HT-29 (cell line): ENCODE measurements at regions not wholly inside any gene's neighbourhood (a gene's known extent, or its start where the extent isn't known, plus 50 kb on each side); places are given as distances from the start of the nearest gene placed in this dataset.

Source experiments
- DNase-seq: peaks from one replicate; pipeline ENCODE4 v3.0.0-alpha.2; 2015; ENCODE audit warnings: low spot score

DNA sequence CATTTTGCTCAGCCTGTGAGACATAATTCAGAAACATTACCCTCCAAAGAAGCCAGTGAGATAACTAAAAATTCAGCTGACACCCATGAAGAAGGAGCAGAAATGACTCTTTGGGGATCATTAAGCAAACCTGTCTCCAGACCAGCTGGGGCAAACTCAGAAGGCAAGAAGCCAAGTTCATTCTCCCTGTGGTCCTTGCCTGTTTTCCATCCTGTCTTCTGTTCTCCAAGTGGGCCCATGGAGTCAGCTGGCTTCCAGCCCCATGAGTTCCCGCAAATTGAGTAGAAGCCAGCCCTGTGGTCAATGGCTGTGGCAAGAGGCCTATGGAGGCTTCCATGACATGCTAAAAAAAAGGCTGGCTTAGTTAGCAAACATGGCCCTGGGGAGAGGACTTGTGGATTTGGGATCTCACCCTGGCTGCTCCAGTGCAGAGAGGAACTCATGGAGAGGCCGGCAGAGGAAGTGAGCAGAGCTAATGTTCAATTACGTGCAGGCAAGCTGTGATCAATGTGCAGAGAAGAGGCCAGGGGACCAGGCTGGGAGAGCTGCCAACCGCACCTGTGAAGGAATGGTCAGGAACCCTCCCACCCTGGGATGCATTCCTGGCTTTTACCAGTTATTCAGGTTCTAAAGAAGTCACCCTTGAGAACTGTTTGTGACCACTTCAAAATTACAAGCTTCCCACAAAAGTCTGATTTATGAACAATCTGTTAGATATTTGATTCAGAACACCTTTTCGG, 229.1 kb downstream of the TSHZ3 start:
- no peak for DNase-seq

GRCh38 chr19:31118986-31119385, 230.2 kb downstream of the TSHZ3 start:
- DNase-seq: no peak

DNA sequence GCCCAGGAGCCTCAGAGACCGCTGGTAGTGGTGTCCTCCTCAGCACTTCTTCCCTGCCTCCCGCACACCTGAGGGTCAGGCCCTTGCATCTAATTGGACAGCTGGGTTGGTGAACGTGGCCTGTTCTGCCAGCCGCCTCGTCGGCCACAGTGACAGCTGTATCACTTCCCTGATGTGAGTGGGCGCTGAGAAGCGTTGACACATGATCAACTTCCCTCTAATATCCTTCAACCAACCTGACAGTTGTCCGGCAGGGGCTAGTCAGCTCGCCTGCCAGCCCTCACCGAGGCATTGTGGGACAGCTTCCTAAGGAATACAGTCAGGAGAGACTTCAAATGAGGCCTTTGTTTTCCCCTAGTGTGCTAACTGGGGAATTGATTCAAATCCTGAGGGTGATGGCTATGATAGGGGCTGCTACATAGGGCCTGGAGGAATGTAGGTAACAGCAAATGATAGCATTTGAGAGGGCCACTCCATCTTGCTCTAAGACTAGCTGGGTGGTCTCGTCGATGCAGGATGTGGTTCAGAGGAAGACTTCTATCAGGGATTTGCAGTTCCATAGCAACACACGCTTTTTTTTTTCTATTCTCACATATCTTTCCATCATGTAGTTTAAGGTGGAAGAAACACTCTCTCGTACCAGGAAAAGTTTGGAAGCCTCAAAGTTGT, 230.8 kb downstream of the TSHZ3 start:
- DNase-seq: no peak

DNA sequence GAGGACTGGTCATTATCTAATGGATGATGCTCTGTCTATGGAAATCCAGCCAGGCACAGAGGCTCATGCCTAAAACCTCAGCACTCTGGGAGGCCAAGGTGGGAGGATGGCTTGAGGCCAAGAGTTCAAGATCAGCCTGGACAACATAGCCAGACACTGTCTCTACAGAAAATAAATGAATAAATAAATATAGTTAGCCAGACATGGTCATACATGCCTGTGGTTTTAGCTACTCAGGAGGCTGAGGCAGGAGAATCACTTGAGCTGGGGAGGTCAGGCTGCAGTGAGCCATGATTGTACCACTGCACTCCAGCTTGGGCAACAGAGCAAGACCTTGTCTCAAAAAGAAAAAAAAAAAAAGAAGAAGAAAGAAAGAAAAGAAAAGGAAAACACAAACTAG, 234.7 kb downstream of the TSHZ3 start:
- no peak for DNase-seq

- no peak for DNase-seq
Observed at GRCh38 chr19:31113293-31113692, 235.9 kb downstream of the TSHZ3 start.

GRCh38 chr19:31112158-31112557, 237.1 kb downstream of the TSHZ3 start:
- DNase-seq: no peak

DNA sequence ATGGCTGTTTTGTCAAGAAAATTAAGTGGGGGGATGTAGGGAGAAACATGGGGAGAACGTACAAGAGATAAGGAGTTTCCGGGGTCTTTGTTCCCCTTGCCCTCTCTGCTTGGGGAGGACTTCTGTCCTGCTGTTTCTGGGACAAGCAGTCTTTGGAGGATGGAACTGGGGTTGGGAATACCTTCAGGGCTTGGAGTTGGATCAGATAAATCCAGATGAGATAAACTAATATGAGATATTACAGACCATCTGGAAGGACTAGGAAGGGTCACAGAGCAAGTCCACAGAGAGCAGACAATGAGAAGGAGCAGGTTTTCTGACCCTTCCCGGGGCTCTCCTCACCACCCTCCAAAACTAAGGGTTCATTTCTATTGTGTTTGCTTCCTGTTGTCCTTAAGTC, 237.5 kb downstream of the TSHZ3 start:
- no peak for DNase-seq

- peak; percentile 16 for DNase-seq
Observed at GRCh38 chr19:31110336-31110735, 238.9 kb downstream of the TSHZ3 start.

DNA sequence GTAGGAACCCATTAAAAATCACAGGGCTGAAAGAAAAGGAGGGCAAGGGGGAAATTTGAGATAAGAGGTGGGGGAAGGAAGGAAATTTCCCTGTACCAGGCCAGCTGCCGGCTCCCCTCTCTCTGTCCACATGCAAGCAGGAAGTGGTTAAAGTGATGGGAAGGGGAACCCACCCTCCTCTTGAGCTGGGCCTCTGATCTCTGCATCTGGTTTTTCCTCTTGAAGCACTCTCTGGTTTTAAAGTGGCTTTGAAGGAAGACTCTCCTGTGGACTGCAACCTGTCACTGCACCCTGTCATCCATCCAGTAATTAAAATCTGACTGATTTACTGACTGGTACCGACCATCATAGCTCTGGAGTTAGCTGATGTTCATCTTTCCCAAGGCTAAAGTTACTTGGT, 239.6 kb downstream of the TSHZ3 start:
- DNase-seq: no peak

GRCh38 chr19:31107096-31107495, 242.1 kb downstream of the TSHZ3 start:
- DNase-seq: no peak

DNA sequence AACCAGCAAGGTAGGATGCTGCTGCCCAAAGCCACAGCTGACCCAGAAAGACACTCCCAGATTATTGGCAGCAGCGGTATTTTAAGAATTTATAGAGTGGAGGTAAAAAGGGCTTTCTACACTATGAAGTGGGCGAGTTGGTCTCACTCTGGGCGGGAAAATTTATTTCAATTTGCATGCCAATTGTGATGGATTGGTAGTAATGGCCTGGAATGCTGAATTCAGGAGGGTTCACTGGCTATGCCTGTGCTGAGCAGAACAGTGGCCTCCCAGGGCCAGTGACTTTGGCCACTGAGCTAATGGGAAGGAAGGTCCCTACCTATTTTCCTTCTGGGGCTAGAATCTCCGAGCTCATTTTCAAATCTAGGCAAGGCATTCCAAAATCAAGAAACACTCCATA, 243.5 kb downstream of the TSHZ3 start:
- DNase-seq: no peak

DNA sequence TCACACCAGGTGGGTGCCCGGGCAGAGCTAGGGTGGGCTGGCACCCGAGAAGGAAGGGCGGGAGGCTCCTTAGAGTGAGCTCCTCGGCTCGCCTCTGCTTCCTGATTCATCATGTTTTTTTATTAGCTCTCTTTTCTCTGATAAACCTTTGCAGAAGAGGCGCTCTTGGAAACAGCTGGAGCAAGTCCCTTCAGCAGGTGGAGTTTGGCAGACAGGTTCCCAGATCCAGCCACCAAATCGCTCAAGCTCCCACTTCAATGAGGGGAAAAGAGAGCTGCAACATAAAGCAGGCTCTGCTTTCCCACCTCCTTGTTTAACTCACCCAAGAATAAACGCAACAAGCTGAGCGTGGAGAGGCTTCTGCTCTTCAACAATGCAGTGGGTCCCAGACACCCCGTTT, 244.8 kb downstream of the TSHZ3 start:
- no peak for DNase-seq

DNA sequence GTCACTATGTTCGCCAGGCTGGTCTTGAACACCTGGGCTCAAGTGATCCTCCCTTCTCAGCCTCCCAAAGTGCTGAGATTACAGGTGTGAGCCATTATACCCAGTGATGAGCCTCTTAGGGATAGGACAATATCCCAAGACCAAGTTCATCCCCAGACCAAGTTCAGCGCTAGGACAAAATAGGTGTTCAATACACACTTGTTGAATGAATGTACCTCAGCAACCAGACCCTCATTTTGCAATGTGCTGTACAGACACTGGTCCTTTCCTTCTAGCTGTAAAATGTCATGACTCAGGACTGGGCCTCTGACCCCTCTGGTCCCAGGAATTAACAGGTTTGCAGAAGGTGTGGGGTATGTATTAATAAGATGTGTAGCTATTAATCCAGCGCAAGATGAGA, 246.0 kb downstream of the TSHZ3 start:
- no peak for DNase-seq

- no peak for DNase-seq
Observed at GRCh38 chr19:31102674-31103073, 246.6 kb downstream of the TSHZ3 start.

DNA sequence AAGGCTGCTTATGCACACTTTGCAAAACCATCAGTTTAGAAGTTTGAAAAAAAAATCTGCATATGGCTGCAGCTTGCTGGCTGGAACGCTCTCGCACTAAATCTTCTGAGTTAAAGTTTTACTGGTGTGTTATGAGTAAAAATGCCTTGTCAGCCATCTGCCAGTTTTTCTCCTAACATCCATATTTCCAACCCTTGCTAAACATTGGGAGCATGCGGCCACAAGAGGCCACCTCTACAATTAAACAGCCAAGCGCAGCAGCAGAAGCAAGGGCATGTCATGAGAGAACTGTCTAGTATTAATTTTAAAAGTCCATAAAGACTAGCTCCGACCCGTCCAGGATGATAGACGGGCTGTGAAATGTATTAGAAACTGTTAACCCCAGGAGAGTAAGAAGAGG, 248.3 kb downstream of the TSHZ3 start:
- DNase-seq: no peak

- no peak for DNase-seq
Observed at GRCh38 chr19:31100206-31100590, 249.0 kb downstream of the TSHZ3 start.

- no peak for DNase-seq
Observed at GRCh38 chr19:31099515-31100205, 249.6 kb downstream of the TSHZ3 start.

DNA sequence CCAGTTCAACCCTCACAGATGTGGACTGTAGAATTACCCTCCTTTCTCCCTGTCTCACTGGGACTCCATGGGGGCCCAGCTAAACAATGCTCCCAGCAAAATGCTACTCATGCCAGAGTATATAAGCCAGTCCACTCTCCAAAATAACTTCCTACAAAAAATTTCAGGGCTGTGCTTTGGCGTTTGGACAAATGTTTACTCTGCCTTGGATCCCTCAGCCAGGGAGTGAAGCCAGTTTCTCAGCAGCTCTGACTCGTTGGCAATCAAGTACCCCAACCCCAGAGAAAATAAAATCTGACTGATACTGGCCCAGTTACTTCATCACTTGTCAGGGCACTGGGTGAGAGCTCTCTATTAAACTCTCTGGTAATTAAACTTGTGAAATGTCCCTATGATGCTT, 250.4 kb downstream of the TSHZ3 start:
- DNase-seq: no peak

DNA sequence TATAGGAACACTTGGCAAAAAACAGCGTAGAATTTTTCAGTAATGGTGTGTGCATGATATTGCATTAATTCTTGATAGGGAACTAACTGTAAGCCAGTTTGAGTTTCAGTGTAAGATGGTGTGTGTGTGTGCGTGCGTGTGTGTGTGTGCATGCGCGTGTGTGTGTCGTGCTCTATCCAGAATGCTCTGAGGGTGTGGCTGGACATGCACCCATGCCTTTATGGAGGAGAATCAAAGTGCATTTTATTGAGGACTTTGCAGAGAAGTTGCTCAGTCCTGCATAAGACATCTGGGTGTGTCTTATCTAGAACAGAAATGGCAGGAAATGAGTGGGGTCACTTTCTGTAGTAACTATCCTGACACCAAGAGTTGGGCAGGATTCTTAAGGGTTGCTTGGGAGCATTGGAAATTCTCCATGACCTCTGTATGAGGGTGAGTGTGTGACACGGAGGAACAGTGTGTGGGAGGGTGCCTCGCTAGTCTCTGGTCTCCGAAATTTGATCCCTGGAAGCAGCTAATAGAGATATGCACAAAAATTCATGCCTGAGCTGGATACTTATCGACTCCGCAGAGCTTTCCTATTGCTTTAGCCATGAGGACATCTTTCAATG, 252.2 kb downstream of the TSHZ3 start:
- DNase-seq: no peak

DNA sequence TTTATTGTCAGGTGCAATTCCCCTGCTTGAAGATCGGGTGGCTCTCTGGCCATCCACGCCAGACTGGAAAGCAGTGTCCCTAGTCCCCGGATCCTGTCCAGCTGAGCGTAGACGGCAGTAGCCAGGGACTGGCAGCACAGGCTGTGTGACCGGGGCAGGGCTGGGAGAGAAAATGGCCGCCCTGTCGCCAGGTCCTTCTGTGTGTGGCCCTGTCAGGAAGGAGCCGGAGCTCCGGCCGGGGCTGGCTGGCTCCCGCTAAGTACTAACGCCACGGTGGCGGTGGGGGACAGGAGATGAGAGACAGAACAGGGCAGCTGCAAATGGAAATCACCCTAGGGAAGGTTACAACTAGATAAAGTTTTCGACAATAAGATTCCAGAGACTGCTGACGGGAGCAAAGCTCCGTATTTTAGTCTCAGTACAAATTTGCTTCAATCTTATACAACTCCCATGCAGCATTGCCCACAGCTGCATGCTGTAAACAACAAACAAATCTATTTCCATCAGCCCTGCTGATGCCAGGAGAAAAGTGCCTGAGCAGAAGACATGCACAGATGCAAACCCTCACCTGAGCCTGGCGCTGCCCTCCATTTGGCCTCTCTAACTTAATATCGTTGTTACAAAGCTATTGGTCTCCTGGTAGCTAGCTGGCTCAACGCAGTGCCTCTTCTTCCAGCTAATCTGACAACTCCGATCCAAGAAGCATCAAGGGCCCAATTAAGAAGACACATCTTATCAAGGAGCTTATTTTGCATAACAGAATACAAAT, 253.0 kb downstream of the TSHZ3 start:
- no peak for DNase-seq

DNA sequence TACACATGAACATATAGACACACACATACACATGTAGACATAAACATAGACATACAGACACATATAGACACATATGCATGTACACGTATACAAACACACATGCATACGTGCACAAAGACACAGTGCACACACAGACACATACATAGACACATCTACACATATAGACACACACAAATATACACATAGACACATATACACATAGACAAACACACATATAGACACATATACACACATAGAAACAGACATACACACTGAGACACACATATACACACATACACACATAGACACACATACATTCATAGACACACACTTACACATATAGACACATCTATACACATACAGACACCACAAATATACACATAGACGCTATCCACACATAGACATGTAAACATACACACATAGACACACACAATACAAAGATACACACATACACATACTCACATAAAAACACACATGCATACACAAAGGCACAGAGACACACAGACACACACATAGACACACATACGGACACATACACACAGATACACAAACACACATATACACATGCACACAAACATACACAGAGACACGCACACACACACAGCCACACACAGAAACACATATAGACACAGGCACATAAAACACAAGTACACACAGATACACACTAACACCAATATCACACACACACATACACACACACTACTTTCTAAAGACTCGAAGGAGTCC, 254.0 kb downstream of the TSHZ3 start:
- DNase-seq: no peak
